B cell (primary cell): ENCODE measurements at regions not wholly inside any gene's neighbourhood (a gene's known extent, or its start where the extent isn't known, plus 50 kb on each side); places are given as distances from the start of the nearest gene placed in this dataset.

Experiments
- ATAC-seq: fragments of 200-7000 bp; cut with Tn5 transposase; one replicate; pipeline ENCODE4 v1.10.0; 2021; ENCODE audit warnings: low read depth, mild to moderate bottlenecking, moderate number of reproducible peaks, moderate library complexity
- CTCF ChIA-PET: fragments of 350-600 bp; sonication (Branson Sonifier 250); formaldehyde crosslinking; loops from one replicate; lab custom pipeline; 2021; ENCODE audit warnings: antibody characterized with exemption, inconsistent platforms; lab: Charles Lee
- POLR2A ChIA-PET: fragments of 350-600 bp; sonication (Branson Sonifier 250); formaldehyde crosslinking; loops from one replicate; lab custom pipeline; 2021; ENCODE audit warnings: antibody characterized with exemption; lab: Charles Lee
- DNase-seq: peaks from one replicate; pipeline ENCODE4 v3.0.0; 2013
- H2AFZ ChIP-seq: 2 replicates; pipeline ENCODE4 v1.6.1; 2012; ENCODE audit warnings: mild to moderate bottlenecking, low read depth, low read length; ENCODE audit not compliant: insufficient read depth, poor library complexity, severe bottlenecking
- H3K27ac ChIP-seq, 2 donors: 1 replicate in 1 of 2; 2 replicates in 1 of 2; pipeline ENCODE4 v1.5.1; 2012 to 2013; ENCODE audit warnings: low read length in 2 of 2, mild to moderate bottlenecking in 2 of 2, moderate library complexity in 1 of 2
- H3K27me3 ChIP-seq, 4 experiments: fragments of 200-600 bp in 1 of 4; sonication (generic) in 1 of 4; replicated peaks in 1 of 4; 1 replicate in 2 of 4; 2 replicates in 2 of 4; pipeline versions ENCODE4 v1.6.1 to v1.7.0; 2013 to 2016; ENCODE audit warnings: low read length in 3 of 4, mild to moderate bottlenecking in 2 of 4, mixed read lengths in 1 of 4, moderate library complexity in 1 of 4; ENCODE audit not compliant: insufficient read depth in 4 of 4, control insufficient read depth in 3 of 4; ENCODE audit errors: control extremely low read depth in 1 of 4
- H3K36me3 ChIP-seq, 2 experiments: replicated peaks in 1 of 2; 1 replicate in 1 of 2; 2 replicates in 1 of 2; pipeline versions ENCODE4 v1.6.1 to v1.7.1; 2013; ENCODE audit warnings: low read length in 1 of 2; ENCODE audit not compliant: insufficient read depth in 2 of 2, control insufficient read depth in 1 of 2; ENCODE audit errors: control extremely low read depth in 1 of 2, extremely low read depth in 1 of 2
- H3K4me1 ChIP-seq, 2 donors: fragments of 200-600 bp in 1 of 2; sonication (generic) in 1 of 2; 1 replicate in 1 of 2; 2 replicates in 1 of 2; pipeline versions ENCODE4 v1.5.1 to v1.6.1; 2013 to 2017; ENCODE audit warnings: low read length in 2 of 2; ENCODE audit not compliant: control insufficient read depth in 2 of 2, insufficient read depth in 2 of 2
- H3K4me2 ChIP-seq: replicated peaks from 2 replicates; pipeline ENCODE3; 2012; ENCODE audit warnings: mild to moderate bottlenecking, low read depth, low read length; ENCODE audit not compliant: poor library complexity, severe bottlenecking
- H3K4me3 ChIP-seq, 5 experiments: fragments of 200-600 bp in 1 of 5; sonication (generic) in 1 of 5; 1 replicate in 3 of 5; 2 replicates in 2 of 5; pipeline versions ENCODE4 v1.5.1 to v1.7.0; 2011 to 2016; ENCODE audit warnings: low read length in 4 of 5, mild to moderate bottlenecking in 4 of 5, low read depth in 2 of 5, control low read depth in 1 of 5, moderate library complexity in 1 of 5; ENCODE audit not compliant: insufficient read depth in 1 of 5; ENCODE audit errors: control extremely low read depth in 1 of 5, extremely low read depth in 1 of 5
- H3K79me2 ChIP-seq: fragments of 200-600 bp; sonication (generic); one replicate; pipeline ENCODE4 v1.6.0; 2016; ENCODE audit warnings: low read length; ENCODE audit not compliant: control insufficient read depth, insufficient read depth
- H3K9ac ChIP-seq: fragments of 200-600 bp; sonication (generic); 2 replicates; pipeline ENCODE4 v1.6.1; 2017; ENCODE audit warnings: mild to moderate bottlenecking, low read length, moderate library complexity
- H3K9me3 ChIP-seq, 3 donors: one replicate each; pipeline versions ENCODE4 v1.6.1 to v1.7.1; 2013; ENCODE audit warnings: low read length in 2 of 3; ENCODE audit not compliant: control insufficient read depth in 2 of 3, insufficient read depth in 1 of 3; ENCODE audit errors: control extremely low read depth in 1 of 3
- H4K20me1 ChIP-seq: 2 replicates; pipeline ENCODE4 v1.6.0; 2012; ENCODE audit warnings: mild to moderate bottlenecking, low read length; ENCODE audit not compliant: insufficient read depth, control insufficient read depth, poor library complexity, severe bottlenecking
- H3K27ac Mint-ChIP-seq: one replicate; pipeline ENCODE4 v1.8.0; 2021; ENCODE audit warnings: mixed read lengths
- H3K27me3 Mint-ChIP-seq: one replicate; pipeline ENCODE4 v1.8.0; 2021; ENCODE audit warnings: mixed read lengths
- H3K4me1 Mint-ChIP-seq: one replicate; pipeline ENCODE4 v1.8.0; 2021; ENCODE audit warnings: mixed read lengths
- H3K4me3 Mint-ChIP-seq: one replicate; pipeline ENCODE4 v1.8.0; 2021; ENCODE audit warnings: mixed read lengths
- H3K9me3 Mint-ChIP-seq: one replicate; pipeline ENCODE4 v1.8.0; 2022; ENCODE audit warnings: mixed read lengths; ENCODE audit not compliant: insufficient read depth
- EZH2 ChIP-seq: IDR thresholded peaks from 2 replicates; pipeline ENCODE4 v1.6.1; 2012; ENCODE audit warnings: borderline replicate concordance, low read depth, mild to moderate bottlenecking, moderate library complexity, low read length; ENCODE audit not compliant: insufficient read depth, poor library complexity, severe bottlenecking
- WGBS: methylation state at CpG from one replicate; pipeline ENCODE4 v1.1.5; 2013; ENCODE audit warnings: missing lambda C conversion rate; ENCODE audit not compliant: insufficient coverage; 5-methylcytosine and 5-hydroxymethylcytosine counted together
- intact Hi-C: fragments of 100-400 bp; cut with micrococcal nuclease; formaldehyde crosslinking; loops from one replicate; pipeline ENCODE4 v1.10.0; 2022
- TF ChIP-seq, protein P1 (sequence below): fragments of 200-600 bp; IDR thresholded peaks from one replicate; pipeline ENCODE4 v1.8.0; 2022; ENCODE audit warnings: antibody characterized with exemption, mild to moderate bottlenecking

DNA sequence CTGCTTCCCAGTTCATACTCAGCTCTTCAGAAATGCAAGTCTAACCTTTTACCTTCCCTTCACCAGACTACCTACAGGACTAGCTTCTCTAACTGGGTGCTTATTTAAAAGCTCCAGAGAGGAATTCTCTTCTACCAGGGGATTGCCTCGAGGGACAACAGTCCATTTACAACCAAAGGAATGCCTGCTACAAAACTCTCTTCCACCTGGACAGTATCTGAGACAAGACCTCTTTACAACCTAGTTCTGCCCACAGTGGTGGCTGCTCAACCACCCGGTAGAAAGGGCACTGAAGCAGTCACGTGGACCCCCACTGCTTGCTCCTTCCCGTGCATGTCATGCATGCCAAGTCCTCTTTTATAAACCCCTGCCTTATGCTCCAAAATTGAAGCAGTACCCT lies 158.1 kb upstream of the ANXA10 start:
- ATAC-seq (no peak), DNase-seq (no peak)
- H3K4me1 ChIP-seq = no peaks in the 10 kb centered on the region
- 72% methylated on average over 4 of the region's 4 CpGs for WGBS
- H3K27me3 ChIP-seq = no peaks in the 10 kb centered on the region
- intact Hi-C loops = no loop called here
- H3K27ac Mint-ChIP-seq = no peak overlapping the region
- H3K4me3 Mint-ChIP-seq = no peak overlapping the region
- H2AFZ ChIP-seq = no peak overlapping the region
- POLR2A ChIA-PET = no interaction called here
- H3K9ac ChIP-seq = no peak overlapping the region
- no peaks in the 10 kb centered on the region for H3K27me3 Mint-ChIP-seq
- CTCF ChIA-PET = no interaction called here
- no peaks in the 10 kb centered on the region for H3K36me3 ChIP-seq
- no peak overlapping the region for H3K4me3 ChIP-seq
- peaks cover 3% of the 10 kb centered on the region for H3K9me3 Mint-ChIP-seq
- no peak overlapping the region for H3K27ac ChIP-seq
- H4K20me1 ChIP-seq = no peaks in the 10 kb centered on the region
- no peaks in the 10 kb centered on the region for H3K79me2 ChIP-seq
- H3K4me1 Mint-ChIP-seq = no peaks in the 10 kb centered on the region
- TF ChIP-seq EZH2 = no peak
- TF ChIP-seq, protein P1, sequence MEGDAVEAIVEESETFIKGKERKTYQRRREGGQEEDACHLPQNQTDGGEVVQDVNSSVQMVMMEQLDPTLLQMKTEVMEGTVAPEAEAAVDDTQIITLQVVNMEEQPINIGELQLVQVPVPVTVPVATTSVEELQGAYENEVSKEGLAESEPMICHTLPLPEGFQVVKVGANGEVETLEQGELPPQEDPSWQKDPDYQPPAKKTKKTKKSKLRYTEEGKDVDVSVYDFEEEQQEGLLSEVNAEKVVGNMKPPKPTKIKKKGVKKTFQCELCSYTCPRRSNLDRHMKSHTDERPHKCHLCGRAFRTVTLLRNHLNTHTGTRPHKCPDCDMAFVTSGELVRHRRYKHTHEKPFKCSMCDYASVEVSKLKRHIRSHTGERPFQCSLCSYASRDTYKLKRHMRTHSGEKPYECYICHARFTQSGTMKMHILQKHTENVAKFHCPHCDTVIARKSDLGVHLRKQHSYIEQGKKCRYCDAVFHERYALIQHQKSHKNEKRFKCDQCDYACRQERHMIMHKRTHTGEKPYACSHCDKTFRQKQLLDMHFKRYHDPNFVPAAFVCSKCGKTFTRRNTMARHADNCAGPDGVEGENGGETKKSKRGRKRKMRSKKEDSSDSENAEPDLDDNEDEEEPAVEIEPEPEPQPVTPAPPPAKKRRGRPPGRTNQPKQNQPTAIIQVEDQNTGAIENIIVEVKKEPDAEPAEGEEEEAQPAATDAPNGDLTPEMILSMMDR = no peak
- H3K9me3 ChIP-seq = no peaks in the 10 kb centered on the region
- no peak overlapping the region for H3K4me2 ChIP-seq

DNA sequence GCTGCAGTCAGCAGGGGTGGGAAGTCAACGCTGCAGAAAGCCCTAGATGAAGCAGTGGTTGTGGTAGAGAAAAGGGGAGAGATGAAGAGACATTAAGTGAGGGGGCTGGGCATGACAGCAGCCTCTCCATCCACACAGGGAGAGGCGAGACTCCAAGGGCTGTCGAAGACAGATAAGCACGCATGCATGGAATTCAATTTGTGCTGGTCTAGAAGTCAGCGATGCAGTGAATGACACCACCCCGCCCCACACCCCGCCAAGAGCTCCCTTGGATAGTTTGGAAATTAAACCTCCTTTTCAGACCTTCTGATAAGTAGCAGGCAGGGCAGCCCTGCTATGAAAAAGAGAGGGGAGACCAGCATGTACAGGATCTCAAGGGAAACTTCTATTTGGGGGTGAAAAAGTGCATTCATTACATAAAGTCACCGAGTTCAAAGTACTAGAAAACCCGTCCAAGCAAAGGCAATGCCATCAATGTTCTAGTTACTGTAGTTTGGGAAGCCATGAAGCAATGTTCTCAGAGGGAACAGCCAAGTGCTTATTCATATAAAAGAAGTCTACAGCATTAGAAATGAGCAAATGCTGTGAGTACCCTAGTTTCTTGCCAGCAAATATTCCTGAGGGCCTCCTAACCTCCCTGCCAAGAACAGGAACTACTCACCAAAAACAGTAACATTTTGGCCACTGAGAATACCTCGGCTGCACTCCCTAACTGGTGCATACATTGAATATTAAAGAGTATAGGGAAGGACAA lies 152.3 kb upstream of the ANXA10 start:
- Histone ChIP-seq H3K4me1 (no peaks in the 10 kb centered on the region), H3K79me2 (no peaks in the 10 kb centered on the region), H3K9ac (no peak overlapping the region), H3K4me2 (no peak overlapping the region), H3K27ac (no peak overlapping the region), H4K20me1 (no peaks in the 10 kb centered on the region), H3K9me3 (peaks cover 0 to 2% (median 0%) of the 10 kb centered on the region in 3 donors), H3K36me3 (no peaks in the 10 kb centered on the region), H3K4me3 (no peak overlapping the region), H3K27me3 (no peaks in the 10 kb centered on the region), H2AFZ (no peak overlapping the region)
- TF ChIP-seq, protein P1 = no peak
- TF ChIP-seq EZH2 = no peak
- ChIA-PET POLR2A (no interaction called here), CTCF (no interaction called here)
- Mint-ChIP-seq H3K9me3 (peaks cover 2% of the 10 kb centered on the region), H3K4me3 (no peak overlapping the region), H3K27ac (no peak overlapping the region), H3K27me3 (no peaks in the 10 kb centered on the region), H3K4me1 (no peaks in the 10 kb centered on the region)
- ATAC-seq (no peak), DNase-seq (no peak)
- WGBS = 86% methylated on average over 7 of the region's 10 CpGs
- intact Hi-C loops = no loop called here
